ENCODE measurements at regions not wholly inside any gene's neighbourhood (a gene's known extent, or its start where the extent isn't known, plus 50 kb on each side); places are given as distances from the start of the nearest gene placed in this dataset.
"Not testable (repeated sequence)": the region's sequence is repeated elsewhere in the genome, so short reads cannot be mapped to it uniquely, and the experiment has no call there.

- H3K27me3 Mint-ChIP-seq; intact Hi-C loops (cut with micrococcal nuclease); H3K9me3 Mint-ChIP-seq; H3K4me1 Mint-ChIP-seq; H3K36me3 Mint-ChIP-seq (ENCODE audit: low read depth); H3K4me3 Mint-ChIP-seq; DNase-seq; H3K27ac Mint-ChIP-seq: not testable (repeated sequence)
These were observed 64.5 kb downstream of the SLC30A10 start for GRCh38 chr1:219863816-219864215.

- Mint-ChIP-seq H3K4me1 (no peaks in the 10 kb centered on the region), H3K4me3 (no peak overlapping the region), H3K27me3 (no peaks in the 10 kb centered on the region), H3K27ac (no peak overlapping the region), H3K36me3 (ENCODE audit: low read depth) (no peaks in the 10 kb centered on the region), H3K9me3 (no peaks in the 10 kb centered on the region)
- DNase-seq = no peak
- intact Hi-C loops (cut with micrococcal nuclease) = no loop called here
These were observed 66.0 kb downstream of the SLC30A10 start for GRCh38 chr1:219862366-219862765.

- Mint-ChIP-seq H3K4me1 (no peaks in the 10 kb centered on the region), H3K4me3 (no peak overlapping the region), H3K9me3 (no peaks in the 10 kb centered on the region), H3K27ac (no peak overlapping the region), H3K36me3 (ENCODE audit: low read depth) (no peaks in the 10 kb centered on the region), H3K27me3 (no peaks in the 10 kb centered on the region)
- DNase-seq = no peak
- intact Hi-C loops (cut with micrococcal nuclease) = no loop called here
These were observed 69.4 kb downstream of the SLC30A10 start for GRCh38 chr1:219858980-219859379.

- Mint-ChIP-seq H3K4me1 (no peaks in the 10 kb centered on the region), H3K27ac (no peak overlapping the region), H3K27me3 (no peaks in the 10 kb centered on the region), H3K36me3 (ENCODE audit: low read depth) (no peaks in the 10 kb centered on the region), H3K9me3 (peaks cover 4% of the 10 kb centered on the region), H3K4me3 (no peak overlapping the region)
- DNase-seq = no peak
- intact Hi-C loops (cut with micrococcal nuclease) = no loop called here
These were observed 81.0 kb downstream of the SLC30A10 start for GRCh38 chr1:219847215-219847855.

GRCh38 chr1:219839595-219839994 lies 88.8 kb downstream of the SLC30A10 start:
- H3K27me3 Mint-ChIP-seq; intact Hi-C loops (cut with micrococcal nuclease); H3K9me3 Mint-ChIP-seq; H3K27ac Mint-ChIP-seq; H3K36me3 Mint-ChIP-seq (ENCODE audit: low read depth); DNase-seq; H3K4me3 Mint-ChIP-seq; H3K4me1 Mint-ChIP-seq: not testable (repeated sequence)

GRCh38 chr1:219837994-219838294 lies 90.4 kb downstream of the SLC30A10 start:
- intact Hi-C loops (cut with micrococcal nuclease) = no loop called here
- no peak overlapping the region for H3K27ac Mint-ChIP-seq
- H3K4me1 Mint-ChIP-seq = no peaks in the 10 kb centered on the region
- H3K4me3 Mint-ChIP-seq = no peak overlapping the region
- H3K36me3 Mint-ChIP-seq (ENCODE audit: low read depth) = no peaks in the 10 kb centered on the region
- DNase-seq = no peak
- no peaks in the 10 kb centered on the region for H3K9me3 Mint-ChIP-seq
- no peaks in the 10 kb centered on the region for H3K27me3 Mint-ChIP-seq

- H3K27me3 Mint-ChIP-seq = no peaks in the 10 kb centered on the region
- H3K4me3 Mint-ChIP-seq = no peak overlapping the region
- H3K27ac Mint-ChIP-seq = no peak overlapping the region
- intact Hi-C loops (cut with micrococcal nuclease) = no loop called here
- H3K36me3 Mint-ChIP-seq (ENCODE audit: low read depth) = no peaks in the 10 kb centered on the region
- no peaks in the 10 kb centered on the region for H3K4me1 Mint-ChIP-seq
- no peaks in the 10 kb centered on the region for H3K9me3 Mint-ChIP-seq
- peak; percentile 59 for DNase-seq
These were observed 90.9 kb downstream of the SLC30A10 start for GRCh38 chr1:219837274-219837993.

- H3K9me3 Mint-ChIP-seq = no peaks in the 10 kb centered on the region
- no peaks in the 10 kb centered on the region for H3K4me1 Mint-ChIP-seq
- no peaks in the 10 kb centered on the region for H3K27me3 Mint-ChIP-seq
- no peaks in the 10 kb centered on the region for H3K36me3 Mint-ChIP-seq (ENCODE audit: low read depth)
- DNase-seq = no peak
- H3K4me3 Mint-ChIP-seq = no peak overlapping the region
- no peak overlapping the region for H3K27ac Mint-ChIP-seq
- intact Hi-C loops (cut with micrococcal nuclease) = no loop called here
These were observed 93.9 kb downstream of the SLC30A10 start for GRCh38 chr1:219834314-219834917.

GRCh38 chr1:219833214-219833815 lies 95.0 kb downstream of the SLC30A10 start:
- Mint-ChIP-seq H3K9me3 (no peaks in the 10 kb centered on the region), H3K4me1 (no peaks in the 10 kb centered on the region)

GRCh38 chr1:219826290-219826689 lies 102.1 kb downstream of the SLC30A10 start:
- Mint-ChIP-seq H3K36me3 (ENCODE audit: low read depth) (no peaks in the 10 kb centered on the region), H3K27ac (no peak overlapping the region), H3K27me3 (no peaks in the 10 kb centered on the region), H3K4me1 (no peaks in the 10 kb centered on the region), H3K4me3 (no peak overlapping the region), H3K9me3 (no peaks in the 10 kb centered on the region)
- no peak for DNase-seq
- intact Hi-C loops (cut with micrococcal nuclease) = no loop called here

More at GRCh38 chr1:219833214-219833815, 95.0 kb downstream of the SLC30A10 start:
- Mint-ChIP-seq H3K27me3 (no peaks in the 10 kb centered on the region), H3K27ac (no peak overlapping the region), H3K36me3 (ENCODE audit: low read depth) (no peaks in the 10 kb centered on the region), H3K4me3 (no peak overlapping the region)
- intact Hi-C loops (cut with micrococcal nuclease) = no loop called here
- no peak for DNase-seq

GRCh38 chr1:219825355-219825754 lies 103.0 kb downstream of the SLC30A10 start:
- Mint-ChIP-seq H3K9me3 (no peaks in the 10 kb centered on the region), H3K4me1 (no peaks in the 10 kb centered on the region)
- intact Hi-C loops (cut with micrococcal nuclease) = no loop called here

GRCh38 chr1:219824338-219824737 lies 104.0 kb downstream of the SLC30A10 start:
- Mint-ChIP-seq H3K9me3 (no peaks in the 10 kb centered on the region), H3K4me1 (no peaks in the 10 kb centered on the region), H3K27ac (no peak overlapping the region), H3K36me3 (ENCODE audit: low read depth) (no peaks in the 10 kb centered on the region), H3K27me3 (no peaks in the 10 kb centered on the region), H3K4me3 (no peak overlapping the region)
- no peak for DNase-seq
- intact Hi-C loops (cut with micrococcal nuclease) = no loop called here

More at GRCh38 chr1:219825355-219825754, 103.0 kb downstream of the SLC30A10 start:
- H3K27me3 Mint-ChIP-seq = no peaks in the 10 kb centered on the region
- no peak overlapping the region for H3K27ac Mint-ChIP-seq
- H3K36me3 Mint-ChIP-seq (ENCODE audit: low read depth) = no peaks in the 10 kb centered on the region
- H3K4me3 Mint-ChIP-seq = no peak overlapping the region
- no peak for DNase-seq

- Mint-ChIP-seq H3K4me1 (no peaks in the 10 kb centered on the region), H3K36me3 (ENCODE audit: low read depth) (no peaks in the 10 kb centered on the region), H3K9me3 (no peaks in the 10 kb centered on the region), H3K27ac (no peak overlapping the region), H3K27me3 (no peaks in the 10 kb centered on the region), H3K4me3 (no peak overlapping the region)
- intact Hi-C loops (cut with micrococcal nuclease) = no loop called here
- no peak for DNase-seq
These were observed 107.8 kb downstream of the SLC30A10 start for GRCh38 chr1:219820551-219820950.

- Mint-ChIP-seq H3K4me3 (no peak overlapping the region), H3K27ac (no peak overlapping the region), H3K27me3 (peaks cover 5% of the 10 kb centered on the region), H3K4me1 (no peaks in the 10 kb centered on the region), H3K9me3 (no peaks in the 10 kb centered on the region), H3K36me3 (ENCODE audit: low read depth) (no peaks in the 10 kb centered on the region)
- no peak for DNase-seq
- intact Hi-C loops (cut with micrococcal nuclease) = no loop called here
These were observed 110.4 kb downstream of the SLC30A10 start for GRCh38 chr1:219817914-219818313.

All from activated CD4-positive, alpha-beta T cell treated with anti-CD3 and anti-CD28 coated beads, Interleukin-2, amount 10 ng/mL, durations not matched to agents 24 days and 14 days (primary cell).